A549 (cell line): ENCODE measurements at regions not wholly inside any gene's neighbourhood (a gene's known extent, or its start where the extent isn't known, plus 50 kb on each side); places are given as distances from the start of the nearest gene placed in this dataset.

Experiments
- ATAC-seq, 2 experiments: fragments of 200-7000 bp in 1 of 2; fragments of >200 bp in 1 of 2; cut with Nextera tagmentation in 1 of 2; cut with Tn5 transposase in 1 of 2; 3 replicates each; pipeline versions ENCODE4 v1.8.0 to v1.9.1; 2018 to 2020; ENCODE audit warnings: mild to moderate bottlenecking in 1 of 2, moderate library complexity in 1 of 2
- CTCF ChIA-PET: fragments of 300-600 bp; sonication (Branson Sonifier 250); formaldehyde crosslinking; extraction: SDS; loops from one replicate; lab custom pipeline; 2021; ENCODE audit warnings: antibody characterized with exemption, inconsistent platforms; lab: Yijun Ruan, JAX
- POLR2A ChIA-PET: fragments of 350-600 bp; formaldehyde crosslinking; extraction: SDS; loops from one replicate; lab custom pipeline; 2021; ENCODE audit warnings: antibody characterized with exemption, inconsistent platforms; lab: Yijun Ruan, JAX
- DNase-seq, 2 experiments: peaks; one replicate each; pipeline versions ENCODE4 v3.0.0 to v3.0.0-alpha.2; 2011 to 2016; ENCODE audit warnings: low read depth in 1 of 2, low spot score in 1 of 2
- FAIRE-seq: peaks from 2 replicates; lab custom pipeline; 2011; peaks lifted over from hg19 to GRCh38; lab: Jason Lieb, UNC
- H3K27ac ChIP-seq, 2 experiments: fragments of >200 bp; sonication (Bioruptor Twin); formaldehyde crosslinking; 3 replicates each; pipeline ENCODE4 v1.5.1; 2016 to 2017
- H3K4me1 ChIP-seq: fragments of >200 bp; sonication (Bioruptor Twin); formaldehyde crosslinking; 3 replicates; pipeline ENCODE4 v1.6.1; 2016
- H3K4me2 ChIP-seq: fragments of >200 bp; sonication (Bioruptor Twin); formaldehyde crosslinking; 3 replicates; pipeline ENCODE4 v1.6.1; 2016
- H3K4me3 ChIP-seq: fragments of >200 bp; sonication (Bioruptor Twin); formaldehyde crosslinking; 3 replicates; pipeline ENCODE4 v1.5.1; 2016
- H3K9me3 ChIP-seq: fragments of >200 bp; sonication (Bioruptor Twin); formaldehyde crosslinking; 3 replicates; pipeline ENCODE4 v1.6.1; 2016
- ATOH8 ChIP-seq: fragments of 250-450 bp; sonication (Bioruptor Pico); IDR thresholded peaks from 2 replicates; pipeline ENCODE4 v1.5.0; 2020; ENCODE audit warnings: low read depth, mild to moderate bottlenecking, moderate library complexity
- BCL3 ChIP-seq: fragments of >200 bp; sonication (Bioruptor Twin); formaldehyde crosslinking; IDR thresholded peaks from 3 replicates; pipeline ENCODE4 v1.6.1; 2016
- BHLHE40 ChIP-seq: IDR thresholded peaks from 2 replicates; pipeline ENCODE4 v1.6.1; 2012; ENCODE audit warnings: low read depth, low read length, inconsistent platforms
- CBX2 ChIP-seq: fragments of 200-600 bp; sonication (generic); IDR thresholded peaks from 2 replicates; pipeline ENCODE4 v1.6.1; 2016; ENCODE audit warnings: low read depth, mild to moderate bottlenecking, borderline replicate concordance
- CBX8 ChIP-seq: fragments of 200-600 bp; sonication (generic); IDR thresholded peaks from 2 replicates; pipeline ENCODE4 v1.6.1; 2016
- CEBPB ChIP-seq, 2 experiments: fragments of >200 bp in 1 of 2; sonication (Bioruptor Twin) in 1 of 2; formaldehyde crosslinking in 1 of 2; IDR thresholded peaks; 2 replicates each; pipeline ENCODE4 v1.6.1; 2012 to 2016
- CHD2 ChIP-seq: fragments of 150-350 bp; IDR thresholded peaks from 2 replicates; pipeline ENCODE4 v1.6.1; 2014; ENCODE audit warnings: low read length; ENCODE audit not compliant: partially characterized antibody
- EP300 ChIP-seq, 2 experiments: fragments of >200 bp; sonication (Bioruptor Twin); formaldehyde crosslinking; IDR thresholded peaks; 2 replicates in 1 of 2; 3 replicates in 1 of 2; pipeline ENCODE4 v1.6.1; 2016 to 2017
- ESRRA ChIP-seq: fragments of 150-350 bp; IDR thresholded peaks from 2 replicates; pipeline ENCODE4 v1.6.1; 2014; ENCODE audit warnings: mild to moderate bottlenecking, low read length, borderline replicate concordance
- FOSB ChIP-seq: fragments of 250-450 bp; sonication (Bioruptor Pico); IDR thresholded peaks from 2 replicates; pipeline ENCODE4 v1.5.0; 2020; ENCODE audit warnings: mild to moderate bottlenecking, moderate library complexity
- FOSL2 ChIP-seq, 2 experiments: fragments of 450-650 bp in 1 of 2; fragments of >200 bp in 1 of 2; sonication (Bioruptor Twin) in 1 of 2; formaldehyde crosslinking; IDR thresholded peaks; 2 replicates each; pipeline versions ENCODE4 v1.5.0 to v1.6.1; 2016 to 2020; ENCODE audit warnings: mild to moderate bottlenecking in 1 of 2, moderate library complexity in 1 of 2
- FOXS1 ChIP-seq: fragments of 250-450 bp; sonication (Bioruptor Pico); IDR thresholded peaks from 2 replicates; pipeline ENCODE4 v1.5.0; 2020; ENCODE audit warnings: mild to moderate bottlenecking, moderate library complexity
- HES2 ChIP-seq: fragments of >200 bp; sonication (Bioruptor Twin); formaldehyde crosslinking; IDR thresholded peaks from 2 replicates; pipeline ENCODE4 v1.6.1; 2016
- HEYL ChIP-seq: fragments of 250-450 bp; sonication (Bioruptor Pico); IDR thresholded peaks from 2 replicates; pipeline ENCODE4 v1.8.0; 2021; ENCODE audit warnings: mild to moderate bottlenecking, moderate library complexity
- HOXA7 ChIP-seq: fragments of 250-450 bp; sonication (Bioruptor Pico); IDR thresholded peaks from 2 replicates; pipeline ENCODE4 v1.5.0; 2020; ENCODE audit warnings: mild to moderate bottlenecking, moderate library complexity
- HOXB13 ChIP-seq: fragments of 250-450 bp; sonication (Bioruptor Pico); IDR thresholded peaks from 2 replicates; pipeline ENCODE4 v1.5.0; 2020; ENCODE audit warnings: low read depth, mild to moderate bottlenecking, moderate library complexity
- JUNB ChIP-seq: fragments of >200 bp; sonication (Bioruptor Twin); formaldehyde crosslinking; IDR thresholded peaks from 2 replicates; pipeline ENCODE4 v1.6.1; 2016
- KDM5A ChIP-seq: fragments of 200-600 bp; sonication (generic); IDR thresholded peaks from 2 replicates; pipeline ENCODE4 v1.6.1; 2016; ENCODE audit warnings: antibody characterized with exemption, mild to moderate bottlenecking
- MAFK ChIP-seq: fragments of 450-650 bp; IDR thresholded peaks from 2 replicates; pipeline ENCODE4 v1.6.1; 2014; ENCODE audit not compliant: partially characterized antibody
- MAZ ChIP-seq: fragments of 150-350 bp; IDR thresholded peaks from 2 replicates; pipeline ENCODE4 v1.6.1; 2014; ENCODE audit warnings: antibody characterized with exemption, low read depth, low read length, borderline replicate concordance
- NFE2L2 ChIP-seq: fragments of 150-350 bp; conservative IDR thresholded peaks from 2 replicates; pipeline ENCODE4 v1.6.1; 2014; ENCODE audit warnings: low read length
- NPAS2 ChIP-seq: fragments of 250-450 bp; sonication (Bioruptor Pico); IDR thresholded peaks from 2 replicates; pipeline ENCODE4 v1.8.0; 2022; ENCODE audit warnings: mild to moderate bottlenecking, moderate library complexity, borderline replicate concordance
- NR3C1 ChIP-seq: fragments of >200 bp; sonication (Bioruptor Twin); formaldehyde crosslinking; IDR thresholded peaks from 3 replicates; pipeline ENCODE4 v1.6.1; 2017
- PBX3 ChIP-seq: IDR thresholded peaks from 2 replicates; pipeline ENCODE4 v1.6.1; 2012
- PHF8 ChIP-seq: fragments of 200-600 bp; sonication (generic); IDR thresholded peaks from 2 replicates; pipeline ENCODE4 v1.6.1; 2016; ENCODE audit warnings: low read depth, mild to moderate bottlenecking, antibody characterized with exemption, moderate library complexity, borderline replicate concordance
- POLR2A ChIP-seq: IDR thresholded peaks from 2 replicates; pipeline ENCODE4 v1.6.1; 2012; ENCODE audit warnings: mild to moderate bottlenecking, low read length
- POLR2AphosphoS2 ChIP-seq: conservative IDR thresholded peaks from 2 replicates; pipeline ENCODE4 v1.6.1; 2012; ENCODE audit warnings: low read length, improper control_type of control experiment, inconsistent platforms
- RAD21 ChIP-seq, 2 experiments: fragments of >200 bp in 1 of 2; sonication (Bioruptor Twin) in 1 of 2; formaldehyde crosslinking in 1 of 2; IDR thresholded peaks in 1 of 2; conservative IDR thresholded peaks in 1 of 2; 2 replicates in 1 of 2; 3 replicates in 1 of 2; pipeline ENCODE4 v1.6.1; 2012 to 2018; ENCODE audit warnings: inconsistent platforms in 1 of 2
- RARB ChIP-seq: fragments of 250-450 bp; sonication (Bioruptor Pico); IDR thresholded peaks from 2 replicates; pipeline ENCODE4 v1.8.0; 2021; ENCODE audit warnings: mild to moderate bottlenecking, moderate library complexity
- RCOR1 ChIP-seq: fragments of 150-350 bp; IDR thresholded peaks from 2 replicates; pipeline ENCODE4 v1.6.1; 2014; ENCODE audit warnings: antibody characterized with exemption, low read length, low read depth
- RFX5 ChIP-seq: fragments of 450-650 bp; IDR thresholded peaks from 2 replicates; pipeline ENCODE4 v1.7.1; 2014; ENCODE audit warnings: antibody characterized with exemption, mild to moderate bottlenecking, moderate library complexity
- SREBF2 ChIP-seq: fragments of 450-650 bp; IDR thresholded peaks from 2 replicates; pipeline ENCODE4 v1.6.1; 2014; ENCODE audit warnings: mild to moderate bottlenecking, moderate library complexity
- TFCP2L1 ChIP-seq: fragments of 250-450 bp; sonication (Bioruptor Pico); IDR thresholded peaks from 2 replicates; pipeline ENCODE4 v1.5.0; 2021; ENCODE audit warnings: mild to moderate bottlenecking
- ZFP36 ChIP-seq: fragments of 450-650 bp; IDR thresholded peaks from 2 replicates; pipeline ENCODE4 v1.6.1; 2014; ENCODE audit warnings: borderline replicate concordance; ENCODE audit not compliant: partially characterized antibody
- ZSCAN20 ChIP-seq: fragments of 250-450 bp; sonication (Bioruptor Pico); IDR thresholded peaks from 2 replicates; pipeline ENCODE4 v1.8.0; 2022; ENCODE audit warnings: mild to moderate bottlenecking, moderate library complexity
- whole genome bisulfite sequencing: methylation state at CpG from one replicate; pipeline ENCODE4 v1.1.6; 2017; ENCODE audit errors: missing lambda C conversion rate; 5-methylcytosine and 5-hydroxymethylcytosine counted together

- Histone ChIP-seq H3K9me3 (no peaks in the 10 kb centered on the region), H3K27ac (no peak overlapping the region)
- WGBS = 9% methylated on average over 2 of the region's 2 CpGs
- no peak for DNase-seq
- CTCF ChIA-PET = no interaction called here
- no peak for TF ChIP-seq HES2
- no peak for TF ChIP-seq CEBPB (IDR thresholded peaks at IDR 0.05)
- no peak for TF ChIP-seq CBX8
- no peak for TF ChIP-seq ZSCAN20 (CRISPR knock-in tag)
- TF ChIP-seq MAFK = no peak
- TF ChIP-seq TFCP2L1 (CRISPR knock-in tag) = no peak
- TF ChIP-seq HOXA7 (CRISPR knock-in tag) = no peak
- TF ChIP-seq POLR2AphosphoS2 = no peak
- TF ChIP-seq RAD21 (conservative IDR thresholded peaks at IDR 0.05 in 1 of 2, IDR thresholded peaks at IDR 0.05 in 1 of 2) = no peak
- no peak for TF ChIP-seq NPAS2 (CRISPR knock-in tag)
- no peak for TF ChIP-seq FOSL2 (IDR thresholded peaks at IDR 0.05)
- no peak for TF ChIP-seq FOSL2 (CRISPR knock-in tag; IDR thresholded peaks at IDR 0.05)
- no peak for TF ChIP-seq MAZ
- TF ChIP-seq FOXS1 (CRISPR knock-in tag) = no peak
- no peak for TF ChIP-seq KDM5A
- no peak for TF ChIP-seq ESRRA
- no peak for TF ChIP-seq SREBF2
- no peak for TF ChIP-seq CHD2
- TF ChIP-seq POLR2A = no peak
- TF ChIP-seq ZFP36 = no peak
- TF ChIP-seq, all 56 proteins: peak for 0
- no peak for ATAC-seq
- Histone ChIP-seq H3K4me2 (no peak overlapping the region), H3K4me3 (no peak overlapping the region), H3K4me1 (no peaks in the 10 kb centered on the region)
- POLR2A ChIA-PET = no interaction called here
- no peak for FAIRE-seq
These were observed 1603.9 kb downstream of the ADGRL3 start for GRCh38 chr4:62804075-62804474.

GRCh38 chr4:62797221-62797620 lies 1597.1 kb downstream of the ADGRL3 start:
- FAIRE-seq (no peak), DNase-seq (no peak), ATAC-seq (no peak)
- CTCF ChIA-PET = no interaction called here
- Histone ChIP-seq H3K4me1 (no peaks in the 10 kb centered on the region), H3K9me3 (no peaks in the 10 kb centered on the region), H3K4me2 (no peak overlapping the region), H3K4me3 (no peak overlapping the region), H3K27ac (no peak overlapping the region)
- POLR2A ChIA-PET = no interaction called here
- 5% methylated on average over 1 of the region's 1 CpG for WGBS
- TF ChIP-seq NPAS2 (CRISPR knock-in tag) = no peak
- no peak for TF ChIP-seq FOXS1 (CRISPR knock-in tag)
- TF ChIP-seq CEBPB (IDR thresholded peaks at IDR 0.05) = no peak
- TF ChIP-seq RARB = no peak
- TF ChIP-seq CBX2 = no peak
- TF ChIP-seq PBX3 = no peak
- TF ChIP-seq JUNB = no peak
- TF ChIP-seq HES2 = no peak
- no peak for TF ChIP-seq EP300 (IDR thresholded peaks at IDR 0.05)
- TF ChIP-seq TFCP2L1 (CRISPR knock-in tag) = no peak

- H3K4me3 ChIP-seq = no peak overlapping the region
These were observed 1591.3 kb downstream of the ADGRL3 start for GRCh38 chr4:62791386-62791785.

More at GRCh38 chr4:62791386-62791785, 1591.3 kb downstream of the ADGRL3 start:
- H3K4me1 ChIP-seq = no peaks in the 10 kb centered on the region
- H3K27ac ChIP-seq = no peak overlapping the region
- POLR2A ChIA-PET = no interaction called here
- WGBS = 0% methylated on average over 2 of the region's 2 CpGs
- TF ChIP-seq BHLHE40 = no peak
- no peak for TF ChIP-seq RCOR1
- no peak for TF ChIP-seq NR3C1
- no peak for TF ChIP-seq ZFP36
- no peak for TF ChIP-seq FOSB (CRISPR knock-in tag)
- TF ChIP-seq MAFK = no peak
- TF ChIP-seq BCL3 = no peak
- TF ChIP-seq ESRRA = no peak
- no peak for TF ChIP-seq HOXB13 (CRISPR knock-in tag)
- no peak for TF ChIP-seq HEYL
- no peak for TF ChIP-seq NFE2L2
- TF ChIP-seq PHF8 = no peak
- no peak for TF ChIP-seq RFX5
- TF ChIP-seq ATOH8 (CRISPR knock-in tag) = no peak
- DNase-seq = no peak
- no peak overlapping the region for H3K4me2 ChIP-seq
- ATAC-seq = no peak
- CTCF ChIA-PET = no interaction called here
- no peak for FAIRE-seq
- H3K9me3 ChIP-seq = no peaks in the 10 kb centered on the region
